ENCODE measurements at regions not wholly inside any gene's neighbourhood (a gene's known extent, or its start where the extent isn't known, plus 50 kb on each side); places are given as distances from the start of the nearest gene placed in this dataset.

DNA sequence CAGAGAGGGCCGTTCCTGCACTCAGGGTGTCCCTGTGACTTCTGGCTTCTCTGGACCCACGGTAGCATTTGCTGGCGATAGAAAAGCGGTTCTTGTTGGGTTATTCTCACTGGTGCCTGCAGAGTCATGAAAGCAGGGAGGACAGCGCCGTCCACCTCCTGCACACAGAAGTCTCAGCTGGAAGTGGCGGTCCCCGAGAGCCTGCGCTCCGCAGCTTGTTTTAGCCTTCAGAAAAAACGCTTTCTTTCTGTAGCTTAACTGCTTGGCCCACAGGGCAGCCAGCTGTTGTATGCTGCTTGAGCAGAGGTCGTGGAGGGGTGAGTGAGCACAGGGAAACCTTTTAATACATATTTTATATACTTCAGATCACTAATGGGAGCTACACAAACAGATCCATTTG, 400.7 kb upstream of the FAT1 start:
- TF ChIP-seq EZH2 (IDR thresholded peaks at IDR 0.05) (no peak), EZH2phosphoT487 (IDR thresholded peaks at IDR 0.05) (no peak)
- TF ChIP-seq, protein P1, sequence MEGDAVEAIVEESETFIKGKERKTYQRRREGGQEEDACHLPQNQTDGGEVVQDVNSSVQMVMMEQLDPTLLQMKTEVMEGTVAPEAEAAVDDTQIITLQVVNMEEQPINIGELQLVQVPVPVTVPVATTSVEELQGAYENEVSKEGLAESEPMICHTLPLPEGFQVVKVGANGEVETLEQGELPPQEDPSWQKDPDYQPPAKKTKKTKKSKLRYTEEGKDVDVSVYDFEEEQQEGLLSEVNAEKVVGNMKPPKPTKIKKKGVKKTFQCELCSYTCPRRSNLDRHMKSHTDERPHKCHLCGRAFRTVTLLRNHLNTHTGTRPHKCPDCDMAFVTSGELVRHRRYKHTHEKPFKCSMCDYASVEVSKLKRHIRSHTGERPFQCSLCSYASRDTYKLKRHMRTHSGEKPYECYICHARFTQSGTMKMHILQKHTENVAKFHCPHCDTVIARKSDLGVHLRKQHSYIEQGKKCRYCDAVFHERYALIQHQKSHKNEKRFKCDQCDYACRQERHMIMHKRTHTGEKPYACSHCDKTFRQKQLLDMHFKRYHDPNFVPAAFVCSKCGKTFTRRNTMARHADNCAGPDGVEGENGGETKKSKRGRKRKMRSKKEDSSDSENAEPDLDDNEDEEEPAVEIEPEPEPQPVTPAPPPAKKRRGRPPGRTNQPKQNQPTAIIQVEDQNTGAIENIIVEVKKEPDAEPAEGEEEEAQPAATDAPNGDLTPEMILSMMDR (IDR thresholded peaks at IDR 0.05): no peak

Measured in neural progenitor cell (in vitro differentiated cells).